NCI-H460 (cell line): ENCODE measurements at regions not wholly inside any gene's neighbourhood (a gene's known extent, or its start where the extent isn't known, plus 50 kb on each side); places are given as distances from the start of the nearest gene placed in this dataset.
"Not testable (repeated sequence)": the region's sequence is repeated elsewhere in the genome, so short reads cannot be mapped to it uniquely, and the experiment has no call there.

ENCODE experiments used
- DNase-seq: peaks from one replicate; pipeline ENCODE4 v3.0.0-alpha.2; 2016; ENCODE audit warnings: low read depth; ENCODE audit errors: extremely low read depth

- no peak for DNase-seq
Measured at GRCh38 chr6:6993503-6994237, 114.1 kb upstream of the RREB1 start.

GRCh38 chr6:6994796-6995195 lies 113.0 kb upstream of the RREB1 start:
- no peak for DNase-seq

- DNase-seq, result no peak
Measured at GRCh38 chr6:6995328-6995727, 112.4 kb upstream of the RREB1 start.

GRCh38 chr6:6996124-6996523 lies 111.6 kb upstream of the RREB1 start:
- DNase-seq, result no peak

- no peak for DNase-seq
Measured at GRCh38 chr6:6997263-6998193, 110.2 kb upstream of the RREB1 start.

GRCh38 chr6:6998194-6998569 lies 109.6 kb upstream of the RREB1 start:
- peak; percentile 13 for DNase-seq

GRCh38 chr6:7000825-7001777 lies 106.7 kb upstream of the RREB1 start:
- DNase-seq, result no peak

- DNase-seq, result no peak
Measured at GRCh38 chr6:7003041-7003440, 104.7 kb upstream of the RREB1 start.

- no peak for DNase-seq
Measured at GRCh38 chr6:7004581-7005297, 103.0 kb upstream of the RREB1 start.

GRCh38 chr6:7006515-7007191 lies 101.1 kb upstream of the RREB1 start:
- no peak for DNase-seq

GRCh38 chr6:7008451-7008988 lies 99.2 kb upstream of the RREB1 start:
- DNase-seq, result no peak

- DNase-seq, result no peak
Measured at GRCh38 chr6:7016226-7016625, 91.5 kb upstream of the RREB1 start.

GRCh38 chr6:7021301-7021700 lies 86.5 kb upstream of the RREB1 start:
- DNase-seq, result no peak

- DNase-seq, result no peak
Measured at GRCh38 chr6:7025861-7026260, 81.9 kb upstream of the RREB1 start.

GRCh38 chr6:7028963-7029362 lies 78.8 kb upstream of the RREB1 start:
- not testable (repeated sequence) for DNase-seq

GRCh38 chr6:7030968-7031367 lies 76.8 kb upstream of the RREB1 start:
- DNase-seq, result not testable (repeated sequence)

- no peak for DNase-seq
Measured at GRCh38 chr6:7033202-7033601, 74.6 kb upstream of the RREB1 start.

- no peak for DNase-seq
Measured at GRCh38 chr6:7034055-7034454, 73.7 kb upstream of the RREB1 start.

GRCh38 chr6:7035837-7036249 lies 71.9 kb upstream of the RREB1 start:
- no peak for DNase-seq
